GM23248 (cell line): ENCODE measurements at regions not wholly inside any gene's neighbourhood (a gene's known extent, or its start where the extent isn't known, plus 50 kb on each side); places are given as distances from the start of the nearest gene placed in this dataset.

Experiments
- EZH2 ChIP-seq: fragments of 200-600 bp; sonication (generic); IDR thresholded peaks from 2 replicates; pipeline ENCODE4 v1.6.1; 2018; ENCODE audit warnings: antibody characterized with exemption, mild to moderate bottlenecking; ENCODE audit not compliant: insufficient read depth, poor library complexity, severe bottlenecking
- EZH2phosphoT487 ChIP-seq: fragments of 200-600 bp; sonication (generic); IDR thresholded peaks from 2 replicates; pipeline ENCODE4 v1.6.1; 2018; ENCODE audit warnings: antibody characterized with exemption, moderate library complexity, mild to moderate bottlenecking, low read depth; ENCODE audit not compliant: insufficient read depth

DNA sequence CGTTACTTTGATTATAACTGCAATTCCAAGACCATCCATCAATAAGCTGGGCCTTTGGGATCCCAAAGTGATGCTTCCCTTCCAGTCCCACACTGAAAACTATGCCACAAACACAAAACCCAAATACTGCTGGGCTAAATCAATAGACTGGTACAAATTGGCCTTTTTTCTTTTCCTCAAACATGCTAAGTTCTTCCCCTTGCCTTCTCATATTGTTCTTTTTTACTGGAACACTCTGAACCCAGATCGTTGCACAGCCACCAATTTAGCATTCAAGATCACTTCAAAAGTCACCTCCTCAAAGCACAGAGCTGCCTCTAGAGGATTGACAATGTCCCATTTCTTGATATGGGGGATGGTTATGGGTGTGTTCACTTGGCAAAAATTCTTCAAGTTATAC is 66.0 kb downstream of the ACTL7B start:
- TF ChIP-seq EZH2phosphoT487: no peak
- TF ChIP-seq EZH2: no peak
